HCT116 (cell line): ENCODE measurements at regions not wholly inside any gene's neighbourhood (a gene's known extent, or its start where the extent isn't known, plus 50 kb on each side); places are given as distances from the start of the nearest gene placed in this dataset.

Experiments used
- ATAC-seq: fragments of 200-7000 bp; cut with Tn5 transposase; 2 replicates; pipeline ENCODE4 v1.9.1; 2020; ENCODE audit warnings: mild to moderate bottlenecking, moderate library complexity
- BruUV-seq: library from RNA; stranded (reverse); fragments of 400-500 nt; replicated peaks from 2 replicates; lab custom pipeline; 2021; lab: Mats Ljungman, UMichigan
- CTCF ChIA-PET: fragments of 300-600 bp; sonication (Branson Sonifier 250); formaldehyde crosslinking; loops from one replicate; lab custom pipeline; 2021; ENCODE audit warnings: antibody characterized with exemption; lab: Charles Lee
- POLR2A ChIA-PET: fragments of 300-600, 350-600 bp; sonication (Branson Sonifier 250); formaldehyde crosslinking; loops from one replicate; lab custom pipeline; 2021; ENCODE audit warnings: antibody characterized with exemption; lab: Charles Lee
- RAD21 ChIA-PET, 2 experiments: fragments of 300-600 bp; sonication (Branson Sonifier 250); formaldehyde crosslinking; loops; one replicate each; lab custom pipeline; 2023; ENCODE audit warnings: low total read pairs in 2 of 2; ENCODE audit not compliant: uncharacterized antibody in 2 of 2, unreplicated experiment in 2 of 2, low non-redundant PET in 1 of 2; lab: Charles Lee
- DNase-seq: peaks from one replicate; pipeline ENCODE4 v3.0.0-alpha.2; 2010; ENCODE audit warnings: low read depth, low spot score
- H2AFZ ChIP-seq: fragments of 200-600 bp; shearing (Covaris generic), sonication (generic); 2 replicates; pipeline ENCODE4 v1.6.1; 2017; ENCODE audit warnings: low read depth, mixed run types, mixed read lengths, antibody characterized with exemption, low read length; ENCODE audit not compliant: poor library complexity, severe bottlenecking
- H3K27ac ChIP-seq: 2 replicates; pipeline ENCODE4 v1.5.1; 2012; ENCODE audit warnings: low read depth, low read length
- H3K27me3 ChIP-seq: fragments of 200-600 bp; sonication (generic); 2 replicates; pipeline ENCODE4 v1.6.1; 2016; ENCODE audit warnings: mixed run types, low read length, mixed read lengths; ENCODE audit not compliant: insufficient read depth
- H3K36me3 ChIP-seq, 2 experiments: fragments of 200-500 bp in 1 of 2; fragments of 200-600 bp in 1 of 2; sonication (Bioruptor generic) in 1 of 2; sonication (generic) in 1 of 2; 2 replicates each; pipeline versions ENCODE4 v1.5.1 to v1.6.1; 2014 to 2016; ENCODE audit warnings: low read length in 2 of 2, inconsistent platforms in 1 of 2, mixed read lengths in 1 of 2, mixed run types in 1 of 2; ENCODE audit not compliant: insufficient read depth in 2 of 2, control insufficient read depth in 1 of 2
- H3K4me1 ChIP-seq, 2 experiments: fragments of 200-600 bp in 1 of 2; sonication (generic) in 1 of 2; 2 replicates each; pipeline versions ENCODE4 v1.5.1 to v1.6.1; 2012 to 2017; ENCODE audit warnings: low read length in 2 of 2, inconsistent platforms in 1 of 2, mild to moderate bottlenecking in 1 of 2, mixed read lengths in 1 of 2, mixed run types in 1 of 2, moderate library complexity in 1 of 2; ENCODE audit not compliant: insufficient read depth in 2 of 2, control insufficient read depth in 1 of 2
- H3K4me2 ChIP-seq: fragments of 200-600 bp; sonication (generic); 2 replicates; pipeline ENCODE4 v1.6.1; 2017; ENCODE audit warnings: mixed run types, low read length, mixed read lengths
- H3K4me3 ChIP-seq, 2 experiments: fragments of 200-600 bp in 1 of 2; sonication (generic) in 1 of 2; replicated peaks in 1 of 2; 2 replicates each; pipeline ENCODE4 v1.5.1; 2011 to 2016; ENCODE audit warnings: low read length in 2 of 2, control low read depth in 1 of 2, low read depth in 1 of 2, mild to moderate bottlenecking in 1 of 2, mixed read lengths in 1 of 2, mixed run types in 1 of 2
- H3K79me2 ChIP-seq: fragments of 200-600 bp; sonication (generic); 2 replicates; pipeline ENCODE4 v1.6.1; 2017; ENCODE audit warnings: mild to moderate bottlenecking, mixed run types, low read length, moderate library complexity, mixed read lengths; ENCODE audit not compliant: insufficient read depth
- H3K9ac ChIP-seq: fragments of 200-600 bp; sonication (generic); 2 replicates; pipeline ENCODE4 v1.6.1; 2016; ENCODE audit warnings: low read length, mixed read lengths
- H3K9me2 ChIP-seq: fragments of 200-600 bp; sonication (generic), shearing (Covaris generic); 2 replicates; pipeline ENCODE4 v1.6.1; 2017; ENCODE audit warnings: mixed run types, mild to moderate bottlenecking, moderate library complexity; ENCODE audit not compliant: insufficient read depth
- H3K9me3 ChIP-seq, 2 experiments: fragments of 200-500 bp in 1 of 2; fragments of 200-600 bp in 1 of 2; sonication (Bioruptor generic) in 1 of 2; sonication (generic) in 1 of 2; 2 replicates each; pipeline ENCODE4 v1.6.1; 2014 to 2017; ENCODE audit warnings: low read length in 2 of 2, mixed read lengths in 2 of 2, inconsistent platforms in 1 of 2, low read depth in 1 of 2, mild to moderate bottlenecking in 1 of 2, mixed run types in 1 of 2, moderate library complexity in 1 of 2; ENCODE audit not compliant: control insufficient read depth in 1 of 2, insufficient read depth in 1 of 2
- H4K20me1 ChIP-seq: fragments of 200-600 bp; sonication (generic), shearing (Covaris generic); 2 replicates; pipeline ENCODE4 v1.6.1; 2017; ENCODE audit warnings: mixed run types, mild to moderate bottlenecking, moderate library complexity; ENCODE audit not compliant: insufficient read depth
- CBX3 ChIP-seq: IDR thresholded peaks from 2 replicates; pipeline ENCODE4 v1.6.1; 2012; ENCODE audit warnings: low read depth
- CEBPB ChIP-seq: IDR thresholded peaks from 2 replicates; pipeline ENCODE4 v1.6.1; 2012; ENCODE audit warnings: low read depth
- CTCF ChIP-seq, 3 experiments: fragments of 200-600 bp in 1 of 3; sonication (generic) in 1 of 3; IDR thresholded peaks in 2 of 3; conservative IDR thresholded peaks in 1 of 3; 2 replicates each; pipeline ENCODE4 v1.5.1; 2012 to 2017; ENCODE audit warnings: low read depth in 2 of 3, low read length in 2 of 3, antibody characterized with exemption in 1 of 3, borderline replicate concordance in 1 of 3, control low read depth in 1 of 3, mild to moderate bottlenecking in 1 of 3, mixed read lengths in 1 of 3, mixed run types in 1 of 3, moderate library complexity in 1 of 3; ENCODE audit not compliant: insufficient read depth in 1 of 3
- EGR1 ChIP-seq: IDR thresholded peaks from 2 replicates; pipeline ENCODE4 v1.6.1; 2012; ENCODE audit warnings: low read depth
- ELF1 ChIP-seq: IDR thresholded peaks from 2 replicates; pipeline ENCODE4 v1.6.1; 2012; ENCODE audit warnings: low read depth, borderline replicate concordance
- EZH2 ChIP-seq: fragments of 200-600 bp; sonication (generic); IDR thresholded peaks from 2 replicates; pipeline ENCODE4 v1.6.1; 2017; ENCODE audit warnings: antibody characterized with exemption, mixed run types
- EZH2phosphoT487 ChIP-seq: fragments of 200-600 bp; IDR thresholded peaks from 2 replicates; pipeline ENCODE4 v1.6.1; 2018; ENCODE audit warnings: antibody characterized with exemption, borderline replicate concordance
- FOSL1 ChIP-seq: IDR thresholded peaks from 2 replicates; pipeline ENCODE4 v1.6.1; 2012; ENCODE audit warnings: low read depth
- POLR2A ChIP-seq: IDR thresholded peaks from 2 replicates; pipeline ENCODE4 v1.7.0; 2011; ENCODE audit warnings: borderline replicate concordance; ENCODE audit not compliant: insufficient read depth, insufficient read length; ENCODE audit errors: extremely low read depth
- POLR2AphosphoS5 ChIP-seq: IDR thresholded peaks from 2 replicates; pipeline ENCODE4 v1.6.1; 2011; ENCODE audit warnings: mild to moderate bottlenecking, low read depth, low read length, moderate library complexity
- RAD21 ChIP-seq: IDR thresholded peaks from 2 replicates; pipeline ENCODE4 v1.6.1; 2012; ENCODE audit warnings: low read depth, mild to moderate bottlenecking
- SRF ChIP-seq: IDR thresholded peaks from 2 replicates; pipeline ENCODE4 v1.6.1; 2012; ENCODE audit warnings: low read depth
- TCF7L2 ChIP-seq: IDR thresholded peaks from 2 replicates; pipeline ENCODE4 v1.7.0; 2011; ENCODE audit warnings: borderline replicate concordance, inconsistent platforms; ENCODE audit not compliant: insufficient read depth, insufficient read length; ENCODE audit errors: extremely low read depth
- YY1 ChIP-seq: IDR thresholded peaks from 2 replicates; pipeline ENCODE4 v1.6.1; 2011; ENCODE audit warnings: low read length, low read depth, moderate library complexity, mild to moderate bottlenecking; ENCODE audit not compliant: insufficient replicate concordance; ENCODE audit errors: extremely low read depth
- ZBTB33 ChIP-seq: IDR thresholded peaks from 2 replicates; pipeline ENCODE4 v1.6.1; 2011; ENCODE audit warnings: mild to moderate bottlenecking, low read length, moderate library complexity; ENCODE audit not compliant: insufficient replicate concordance; ENCODE audit errors: extremely low read depth
- ZNF274 ChIP-seq: fragments of 200-500 bp; sonication (Bioruptor generic); IDR thresholded peaks from 2 replicates; pipeline ENCODE4 v1.6.1; 2014; ENCODE audit warnings: mild to moderate bottlenecking, low read depth, low read length, inconsistent platforms
- intact Hi-C: fragments of 100-400 bp; cut with micrococcal nuclease; formaldehyde crosslinking; loops from 2 replicates; pipeline ENCODE4 v1.10.0; 2022

- H4K20me1 ChIP-seq = no peaks in the 10 kb centered on the region
- H3K9me2 ChIP-seq = no peaks in the 10 kb centered on the region
- ATAC-seq (no peak), DNase-seq (no peak)
- H3K27ac ChIP-seq = no peak overlapping the region
- no peak overlapping the region for H2AFZ ChIP-seq
- ChIA-PET CTCF (no interaction called here), RAD21 (no interaction called here), POLR2A (no interaction called here)
- H3K27me3 ChIP-seq = no peaks in the 10 kb centered on the region
- no peaks in the 10 kb centered on the region for H3K79me2 ChIP-seq
- H3K4me2 ChIP-seq = no peak overlapping the region
- no peaks in the 10 kb centered on the region for H3K4me1 ChIP-seq
- H3K36me3 ChIP-seq = no peaks in the 10 kb centered on the region
- BruUV-seq = no TSS peak
- no peak for TF ChIP-seq EZH2phosphoT487
- TF ChIP-seq EGR1 = no peak
- TF ChIP-seq EZH2 = no peak
- TF ChIP-seq CBX3 = no peak
- no peak for TF ChIP-seq TCF7L2
- TF ChIP-seq CTCF (IDR thresholded peaks at IDR 0.05 in 2 of 3, conservative IDR thresholded peaks at IDR 0.05 in 1 of 3; ENCODE audit: borderline replicate concordance in 1 of 3, insufficient read depth in 1 of 3, low read depth in 2 of 3, low read length in 2 of 3) = no peak
- TF ChIP-seq CEBPB = no peak
- no peak for TF ChIP-seq POLR2A
- no peak for TF ChIP-seq YY1
- TF ChIP-seq SRF = no peak
- no peak for TF ChIP-seq ELF1
- no peak for TF ChIP-seq RAD21
- no peak for TF ChIP-seq POLR2AphosphoS5
- no peak for TF ChIP-seq ZBTB33
- no peak for TF ChIP-seq ZNF274
- no peak for TF ChIP-seq FOSL1
- intact Hi-C loops = no loop called here
- H3K9me3 ChIP-seq = peaks cover 3 to 13% of the 10 kb centered on the region in 2 experiments; a peak in 2 of 4 replicates
- H3K9ac ChIP-seq = no peak overlapping the region
- no peak overlapping the region for H3K4me3 ChIP-seq
Observed at GRCh38 chr4:58093352-58093751, 983.2 kb upstream of the IGFBP7 start.
